LNCaP clone FGC (cell line): ENCODE measurements at regions not wholly inside any gene's neighbourhood (a gene's known extent, or its start where the extent isn't known, plus 50 kb on each side); places are given as distances from the start of the nearest gene placed in this dataset.
"Not testable (repeated sequence)": the region's sequence is repeated elsewhere in the genome, so short reads cannot be mapped to it uniquely, and the experiment has no call there.

Experiments
- DNase-seq: peaks from one replicate; pipeline ENCODE4 v3.0.0-alpha.2; 2011; ENCODE audit warnings: low read depth
- H3K4me3 ChIP-seq: 2 replicates; pipeline ENCODE4 v1.5.1; 2011; ENCODE audit warnings: mild to moderate bottlenecking, low read depth, low read length, control low read depth
- CTCF ChIP-seq: IDR thresholded peaks from 2 replicates; pipeline ENCODE4 v1.5.1; 2012; ENCODE audit warnings: mild to moderate bottlenecking; ENCODE audit not compliant: control insufficient read depth, insufficient read depth; ENCODE audit errors: extremely low read depth

GRCh38 chr6:134752445-134752844 lies 197.5 kb downstream of the ALDH8A1 start:
- TF ChIP-seq CTCF = no peak
- H3K4me3 ChIP-seq = no peak overlapping the region
- no peak for DNase-seq

- H3K4me3 ChIP-seq = no peak overlapping the region
- no peak for DNase-seq
- TF ChIP-seq CTCF = no peak
These were observed 199.2 kb downstream of the ALDH8A1 start for GRCh38 chr6:134750669-134751068.

- DNase-seq = no peak
- TF ChIP-seq CTCF = no peak
- no peak overlapping the region for H3K4me3 ChIP-seq
These were observed 201.4 kb downstream of the ALDH8A1 start for GRCh38 chr6:134748484-134748883.

GRCh38 chr6:134747197-134747596 lies 202.7 kb downstream of the ALDH8A1 start:
- H3K4me3 ChIP-seq, DNase-seq: not testable (repeated sequence)

- H3K4me3 ChIP-seq = no peak overlapping the region
- no peak for TF ChIP-seq CTCF
- DNase-seq = no peak
These were observed 203.8 kb downstream of the ALDH8A1 start for GRCh38 chr6:134746140-134746539.

GRCh38 chr6:134745192-134745591 lies 204.7 kb downstream of the ALDH8A1 start:
- DNase-seq, H3K4me3 ChIP-seq: not testable (repeated sequence)

- no peak for DNase-seq
- no peak overlapping the region for H3K4me3 ChIP-seq
- TF ChIP-seq CTCF = no peak
These were observed 205.6 kb downstream of the ALDH8A1 start for GRCh38 chr6:134744301-134744700.

GRCh38 chr6:134741200-134741536 lies 208.7 kb downstream of the ALDH8A1 start:
- H3K4me3 ChIP-seq = no peak overlapping the region
- peak; percentile 26 for TF ChIP-seq CTCF
- no peak for DNase-seq
